T-helper 2 cell (primary cell): ENCODE measurements at regions not wholly inside any gene's neighbourhood (a gene's known extent, or its start where the extent isn't known, plus 50 kb on each side); places are given as distances from the start of the nearest gene placed in this dataset.

Experiments
- DNase-seq, 5 experiments: peaks; one replicate each; pipeline versions ENCODE4 v3.0.0 to v3.0.0-alpha.2; 2012 to 2022

DNA sequence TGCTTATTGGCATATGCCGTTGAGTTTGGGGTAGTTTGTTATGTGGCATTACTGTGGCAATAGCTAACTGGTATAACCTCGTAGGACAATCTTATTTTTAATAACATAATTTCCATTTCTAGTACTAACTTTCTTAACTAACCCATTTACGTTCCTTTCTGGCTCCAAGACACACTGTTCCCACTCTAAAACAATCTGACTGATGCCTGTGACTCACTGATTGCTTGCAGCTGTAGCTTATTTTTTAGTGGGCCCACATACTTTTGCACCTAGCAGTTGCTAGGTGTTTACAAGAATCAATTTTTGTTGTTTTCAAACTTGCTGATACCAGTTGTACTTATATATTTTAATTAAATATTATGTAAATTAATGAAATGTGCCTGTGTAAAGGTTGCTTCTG, 52.2 kb downstream of the FAT3 start:
- no peak for DNase-seq

DNA sequence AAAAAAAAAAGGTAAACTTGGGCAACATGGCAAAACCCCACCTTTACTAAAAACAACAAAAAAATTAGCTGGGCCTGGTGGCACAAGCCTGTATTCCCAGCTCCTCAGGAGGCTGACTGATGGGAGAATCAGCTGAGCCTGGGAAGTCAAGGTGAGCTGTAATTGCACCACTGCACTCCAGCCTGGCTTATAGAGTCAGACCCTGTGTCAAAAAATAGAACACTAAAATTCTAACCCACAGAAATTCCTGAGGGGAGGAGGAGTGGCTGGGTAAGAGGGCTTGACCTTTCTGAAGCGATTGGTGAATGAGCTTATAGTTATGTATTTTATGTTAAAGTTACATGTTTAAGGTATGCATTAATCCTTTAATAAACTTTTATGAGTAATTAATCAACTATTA, 53.3 kb downstream of the FAT3 start:
- no peak for DNase-seq

DNA sequence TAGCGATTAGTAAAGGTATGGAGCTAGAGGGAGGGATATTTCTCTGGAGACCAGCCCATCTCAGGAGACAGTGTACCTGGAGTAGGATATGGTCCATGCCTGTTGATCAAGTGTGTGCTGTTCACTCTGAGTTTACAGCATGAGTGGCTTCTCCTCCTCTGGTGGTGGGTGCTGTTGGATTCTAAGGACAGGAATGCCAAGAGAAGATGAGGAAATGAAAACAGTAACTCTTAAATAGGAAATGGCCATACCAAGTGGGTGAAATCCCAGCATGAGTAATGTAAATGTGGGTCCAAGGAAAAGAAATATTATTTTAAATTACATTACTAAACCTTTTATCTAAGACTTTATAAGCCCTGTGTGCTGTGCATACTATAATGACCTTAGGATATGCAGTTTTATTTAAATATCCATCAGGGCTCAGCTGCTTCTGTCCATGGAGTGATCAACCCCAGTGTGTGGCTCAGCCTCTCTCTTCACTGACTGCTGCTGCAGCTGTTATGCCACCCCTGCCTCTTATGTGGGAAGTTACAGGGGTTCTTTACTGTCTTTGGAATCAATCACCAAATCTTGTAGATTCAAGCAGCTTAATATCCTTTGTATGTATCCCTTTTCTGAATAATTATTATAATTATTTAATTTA, 54.3 kb downstream of the FAT3 start:
- no peak for DNase-seq

DNA sequence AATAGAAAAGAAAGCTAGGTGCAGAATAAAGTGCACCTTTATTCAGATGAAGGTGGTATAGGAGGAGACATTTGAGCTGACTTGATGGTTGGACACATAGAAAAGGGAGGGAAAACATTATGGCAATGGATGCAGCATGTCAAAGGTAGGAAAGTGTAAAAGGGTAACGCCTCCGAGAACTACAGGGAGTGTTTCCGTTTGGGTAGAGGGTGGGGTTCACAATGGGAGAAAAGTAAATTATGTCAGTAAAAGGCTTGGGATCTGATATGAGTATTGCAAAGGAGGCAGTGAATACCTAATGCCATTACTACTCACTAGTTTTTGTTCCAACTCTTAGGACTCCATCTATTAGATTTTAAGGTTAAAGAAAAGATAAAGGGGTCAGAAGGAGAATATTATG, 59.5 kb downstream of the FAT3 start:
- no peak for DNase-seq

DNA sequence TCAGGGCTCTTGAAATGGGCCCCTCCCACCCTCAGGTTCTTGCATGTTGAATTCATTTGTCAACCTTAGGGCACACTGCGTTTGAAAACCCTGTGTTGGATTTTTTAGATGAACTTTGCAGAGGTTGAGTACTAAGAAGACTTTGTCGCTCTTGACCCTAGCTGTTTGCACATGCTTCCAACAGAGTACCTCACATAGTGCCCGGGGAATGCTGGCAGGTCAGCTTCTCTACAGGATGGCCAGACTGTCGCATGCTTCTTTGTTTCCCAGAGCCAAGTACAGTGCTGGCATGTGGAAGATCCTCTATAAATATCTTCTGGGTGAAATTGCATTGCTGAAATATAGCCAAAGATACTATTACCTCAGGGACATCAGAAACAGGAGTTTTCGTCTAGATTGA, 59.9 kb downstream of the FAT3 start:
- no peak for DNase-seq

DNA sequence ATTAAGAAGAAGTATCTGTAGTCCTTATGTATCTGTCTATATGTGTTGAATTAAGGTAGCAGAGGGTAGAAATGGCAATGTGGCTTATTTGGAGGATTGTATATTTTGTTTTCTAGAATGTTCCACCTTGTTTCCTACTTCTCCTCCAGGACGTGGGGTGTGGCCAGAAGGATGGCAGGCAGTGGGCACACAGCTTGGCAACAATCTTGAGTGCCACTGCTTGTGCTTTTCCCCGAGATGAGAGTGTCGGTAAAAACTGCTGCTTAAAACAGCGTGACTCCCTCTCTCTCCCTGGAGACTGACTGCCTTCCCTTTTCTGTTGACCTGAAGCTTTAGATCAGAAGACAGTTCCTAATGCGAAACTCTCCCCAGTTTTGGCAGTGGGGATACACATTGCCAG, 61.2 kb downstream of the FAT3 start:
- DNase-seq = no peak

DNA sequence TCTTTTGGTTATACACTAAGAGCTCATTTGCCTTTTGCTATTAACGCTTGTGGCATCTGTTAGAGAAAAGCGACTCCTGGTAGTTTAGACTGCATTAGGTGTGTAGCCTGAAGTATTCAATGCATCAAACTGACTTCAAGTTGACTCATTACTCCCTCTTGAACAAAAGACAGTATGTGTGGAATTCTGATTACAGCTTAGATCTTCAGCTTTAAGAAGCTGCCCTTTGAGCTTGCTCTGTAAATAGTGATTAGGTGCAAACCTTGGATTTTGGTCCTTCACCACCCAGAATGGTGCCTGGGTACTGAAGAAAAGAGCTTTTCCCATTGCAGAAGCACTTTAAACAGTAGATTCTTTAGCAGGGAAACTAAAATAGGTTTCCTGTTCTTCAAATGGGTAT, 62.1 kb downstream of the FAT3 start:
- DNase-seq = no peak

DNA sequence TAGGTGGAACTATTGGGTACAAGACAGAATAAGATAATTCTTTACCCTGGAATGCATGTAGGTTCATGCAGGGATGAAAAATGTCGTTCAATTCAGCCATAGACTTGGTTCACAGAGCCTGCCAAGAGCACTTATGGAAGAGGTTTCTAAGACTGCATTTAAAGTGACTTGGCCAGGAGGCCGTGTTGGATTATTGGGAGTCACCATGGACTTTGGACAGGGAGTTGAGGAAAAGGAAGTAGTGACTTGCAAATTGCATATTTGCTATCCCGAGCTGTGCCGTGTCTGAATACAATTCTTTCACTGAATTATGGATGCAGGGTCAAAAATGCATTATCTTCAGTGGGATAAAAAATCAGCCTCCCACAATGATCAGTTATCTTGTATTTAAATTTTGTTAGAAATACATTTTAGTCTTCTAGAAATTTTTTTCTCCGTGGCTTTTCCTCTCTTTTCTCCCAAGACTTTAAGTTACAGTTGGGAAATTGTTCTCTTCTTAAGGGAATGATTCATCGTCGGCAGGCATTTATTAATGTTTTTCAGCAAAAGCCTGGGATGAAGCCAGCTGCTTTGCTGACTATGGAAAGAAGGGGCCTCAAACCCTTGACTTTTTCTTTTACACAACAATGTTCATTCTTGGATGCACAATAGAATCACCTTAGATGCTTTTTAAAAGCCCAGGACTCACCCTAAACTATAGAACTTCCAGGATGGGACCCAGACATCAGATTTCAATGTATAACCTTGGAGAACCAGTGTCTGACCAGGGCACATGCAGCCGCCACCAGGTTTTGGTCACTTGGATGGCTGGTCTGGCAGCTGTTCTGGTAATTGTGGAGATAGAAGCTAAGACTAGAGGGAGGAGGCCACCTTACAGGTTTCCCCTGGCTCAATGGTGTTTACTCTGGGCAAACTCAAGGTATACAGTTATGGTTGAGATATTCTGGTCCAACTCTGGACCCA, 70.8 kb downstream of the FAT3 start:
- no peak for DNase-seq

DNA sequence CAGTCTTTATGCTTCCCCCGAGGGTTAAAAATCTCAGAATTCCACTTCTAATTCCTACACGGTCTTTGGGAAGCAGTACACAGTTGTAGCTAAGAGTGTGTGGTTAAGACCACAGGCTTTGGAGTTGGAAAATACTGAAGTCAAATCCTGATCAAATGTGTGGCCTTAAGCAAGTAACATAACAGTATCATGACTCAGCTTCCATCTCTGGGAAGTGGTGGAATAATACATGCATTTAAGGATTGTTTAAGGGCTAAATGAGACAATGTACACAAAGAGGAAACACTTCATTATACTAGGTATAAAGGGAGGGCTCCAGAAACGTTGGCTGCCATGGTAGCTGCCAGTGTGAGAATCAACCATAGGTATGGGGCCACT, 71.5 kb downstream of the FAT3 start:
- no peak for DNase-seq

DNA sequence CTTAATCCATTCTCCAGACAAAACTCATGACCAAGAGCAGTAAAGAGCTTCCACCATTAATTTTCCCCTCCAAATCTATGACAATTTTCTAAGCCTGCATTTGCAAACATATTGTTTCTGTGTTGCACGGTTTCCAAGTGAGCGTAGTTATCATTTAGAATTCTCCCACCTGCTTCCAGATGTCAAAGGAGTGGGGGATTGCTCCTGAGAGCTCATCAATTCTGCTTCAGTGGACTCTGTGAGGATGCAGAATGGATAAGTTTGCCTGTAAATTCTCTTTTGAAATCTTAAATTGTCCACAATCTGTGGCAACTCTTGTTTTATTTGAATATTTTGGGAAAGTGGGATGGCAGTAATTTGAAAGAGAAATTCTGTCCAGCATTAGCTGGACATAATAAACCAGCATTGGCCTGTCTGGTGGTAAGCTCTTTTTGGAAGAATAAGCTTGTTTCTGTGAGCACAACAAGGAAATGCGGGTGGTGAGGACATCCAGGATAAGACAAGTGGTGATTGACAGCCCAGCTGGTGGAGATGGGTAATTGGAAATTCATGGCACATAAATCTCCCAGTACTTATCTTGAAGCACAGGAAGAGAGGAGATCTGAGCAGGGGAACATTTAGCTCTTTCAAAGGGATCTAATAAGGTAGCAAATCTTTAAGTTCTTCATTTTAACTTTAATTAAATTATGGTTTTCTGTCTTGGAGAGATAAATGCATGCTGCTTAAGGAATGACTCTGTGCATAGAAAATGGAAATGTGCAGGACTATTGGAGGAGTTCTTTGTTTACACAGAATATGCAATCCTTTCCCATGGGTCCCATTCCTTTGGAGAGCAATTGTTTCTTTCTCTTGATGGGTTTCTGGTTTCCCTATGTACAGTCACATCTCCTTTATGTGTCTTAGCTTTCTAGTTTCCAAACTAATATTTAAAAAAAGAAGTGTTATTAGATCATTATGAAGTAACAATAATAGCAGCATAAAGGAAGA, 73.2 kb downstream of the FAT3 start:
- no peak for DNase-seq

DNA sequence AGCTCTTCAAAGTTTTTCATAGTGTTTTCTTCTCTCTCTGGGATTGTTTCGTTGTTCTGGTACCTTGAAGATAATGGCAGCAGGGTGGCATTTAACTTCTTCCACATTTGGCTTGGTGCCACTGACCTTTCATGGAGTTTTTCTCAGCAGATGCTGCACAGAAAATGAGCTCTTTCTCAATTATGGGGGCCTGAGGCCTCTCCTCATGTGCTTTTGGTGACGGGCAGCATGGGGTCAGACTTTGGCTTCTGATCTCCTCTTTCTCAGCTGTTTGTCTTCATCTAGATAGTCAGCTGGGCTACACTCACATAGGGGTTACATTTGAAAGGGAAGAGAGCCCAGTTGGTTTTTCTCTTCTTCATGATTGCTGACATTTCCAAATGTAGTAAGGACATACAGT, 76.3 kb downstream of the FAT3 start:
- DNase-seq = no peak

DNA sequence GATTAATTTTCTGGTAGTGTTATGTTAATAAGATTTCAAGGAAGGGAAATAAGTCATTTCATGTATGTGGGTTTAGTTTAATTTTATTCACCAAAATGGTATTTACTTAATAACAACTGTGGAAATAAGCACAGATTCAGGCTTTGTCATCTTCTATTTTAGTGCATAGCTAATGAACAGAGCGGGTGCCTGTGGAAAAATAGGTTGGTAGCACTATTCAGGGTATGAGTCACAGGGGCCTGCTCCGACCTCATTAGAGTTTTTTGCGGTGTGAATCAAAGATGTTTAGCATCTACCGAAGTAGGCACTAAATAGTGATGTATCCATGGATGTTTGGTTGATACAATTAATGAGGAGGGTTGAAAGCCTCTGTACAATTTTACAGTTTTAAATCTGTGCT, 78.2 kb downstream of the FAT3 start:
- DNase-seq = no peak

DNA sequence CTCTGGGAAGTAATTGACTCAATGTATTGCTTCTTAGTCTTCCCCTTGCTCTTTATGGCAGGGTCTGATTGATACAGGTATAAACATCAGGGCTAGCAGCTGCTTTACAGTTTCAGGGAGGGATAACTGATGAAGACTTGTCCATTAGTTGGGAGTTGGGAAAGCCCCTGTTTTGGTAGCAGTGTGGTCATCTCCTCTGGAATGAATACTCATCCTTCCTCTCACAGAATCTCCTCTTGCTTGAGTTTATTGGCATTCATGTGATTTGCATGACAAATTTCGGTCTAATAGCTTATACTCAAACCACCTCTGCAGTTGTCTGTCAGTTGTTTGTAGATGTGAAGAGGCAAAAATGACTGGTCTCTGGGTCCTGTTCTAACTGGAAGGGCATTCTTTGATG, 79.7 kb downstream of the FAT3 start:
- DNase-seq = no peak

DNA sequence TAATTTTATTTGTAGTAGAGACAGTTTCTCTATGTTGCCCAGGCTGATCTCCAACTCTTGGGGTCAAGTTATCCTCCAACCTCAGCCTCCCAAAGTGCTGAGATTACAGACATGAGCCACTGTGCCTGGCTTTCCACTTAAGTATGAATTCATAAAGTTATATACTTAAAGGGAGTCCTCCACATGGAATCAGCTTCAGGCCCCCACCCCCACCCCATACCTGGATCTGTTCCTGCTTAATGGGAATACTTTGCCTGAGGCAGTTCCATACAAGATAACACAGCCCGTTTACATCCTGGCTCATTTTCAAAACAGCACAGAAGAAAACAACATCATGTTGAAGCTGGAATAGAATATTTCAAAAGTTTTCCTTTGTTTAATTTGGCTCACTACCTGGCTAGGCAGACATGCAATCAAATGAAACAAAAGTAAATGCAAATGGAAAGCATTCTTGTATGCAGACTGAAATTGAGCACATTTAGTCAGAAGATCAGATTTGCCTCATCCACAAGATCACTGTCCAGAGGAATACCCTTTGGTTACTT, 82.4 kb downstream of the FAT3 start:
- no peak for DNase-seq

DNA sequence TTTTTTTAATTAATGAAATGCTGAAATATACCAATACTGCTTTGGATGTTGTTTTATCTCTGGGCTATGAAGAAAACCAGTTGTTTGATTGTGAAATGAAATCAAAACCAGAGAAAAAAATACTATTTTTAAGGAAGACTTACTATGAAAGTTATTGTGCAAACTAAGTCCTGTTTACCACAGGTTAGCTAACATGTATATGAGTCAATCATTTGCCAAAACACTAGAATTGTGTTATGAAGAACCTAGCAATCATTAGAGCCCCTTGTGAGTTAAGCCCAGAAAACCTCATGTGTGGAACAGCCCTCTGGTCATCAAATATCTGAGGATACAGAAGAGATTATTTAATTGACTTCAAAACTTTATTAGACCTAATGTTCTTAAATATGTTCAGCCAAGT, 83.7 kb downstream of the FAT3 start:
- DNase-seq = no peak

DNA sequence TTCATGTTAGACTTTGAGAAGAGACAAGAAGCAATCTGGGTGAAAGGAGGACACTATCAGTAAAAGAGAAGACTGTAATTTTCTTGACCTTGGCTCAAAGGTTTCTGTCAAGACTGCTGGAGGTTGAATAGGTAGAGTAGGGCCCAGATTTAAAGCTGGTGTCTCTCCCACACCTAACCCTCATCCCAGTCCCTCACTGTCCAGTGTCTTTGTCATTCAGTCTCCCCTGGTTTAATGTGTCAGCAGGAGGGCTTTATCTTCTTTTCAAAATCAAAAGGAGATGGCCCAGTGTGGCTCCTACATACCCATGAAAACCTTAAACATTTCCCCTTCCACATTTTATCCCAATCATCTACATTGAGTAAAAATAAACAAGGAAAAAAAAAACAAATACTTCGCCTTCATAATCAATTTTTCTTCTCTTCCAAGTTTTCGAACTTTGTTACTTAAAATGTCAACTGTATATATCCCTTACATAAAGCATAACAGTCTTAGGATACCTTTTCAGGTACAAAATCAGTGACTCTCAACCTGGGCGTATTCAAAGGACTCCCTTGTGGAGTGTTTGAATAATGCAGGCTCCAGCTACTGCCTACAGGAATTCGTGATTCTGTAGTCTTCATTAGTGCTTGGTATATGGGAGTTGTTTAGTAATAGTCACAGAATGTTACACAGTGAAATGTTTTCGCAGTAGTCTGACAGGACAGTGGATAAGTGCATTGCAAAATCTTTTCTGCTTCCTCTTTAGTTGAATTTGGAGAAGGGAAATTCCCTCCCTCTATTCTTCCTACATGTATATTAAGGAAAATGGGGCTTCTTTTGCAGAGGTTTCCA, 87.2 kb downstream of the FAT3 start:
- no peak for DNase-seq

DNA sequence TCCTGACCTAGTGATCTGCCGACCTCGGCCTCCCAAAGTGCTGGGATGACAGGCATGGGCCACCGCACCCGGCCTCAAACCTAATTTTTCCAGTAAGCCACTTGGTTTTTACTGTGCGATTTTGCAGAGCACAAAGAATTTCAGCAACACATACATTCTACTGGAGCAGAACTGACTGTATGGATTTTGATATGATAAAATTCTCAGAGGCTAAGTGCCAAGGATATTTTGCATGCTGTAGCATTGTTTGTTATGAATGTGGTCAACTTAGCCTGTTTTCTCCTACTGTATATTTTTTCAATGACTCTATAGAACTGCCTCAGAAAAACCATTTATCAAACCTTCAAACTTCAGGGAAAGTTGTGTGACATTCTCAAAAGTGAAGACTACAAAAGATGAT, 89.2 kb downstream of the FAT3 start:
- no peak for DNase-seq

DNA sequence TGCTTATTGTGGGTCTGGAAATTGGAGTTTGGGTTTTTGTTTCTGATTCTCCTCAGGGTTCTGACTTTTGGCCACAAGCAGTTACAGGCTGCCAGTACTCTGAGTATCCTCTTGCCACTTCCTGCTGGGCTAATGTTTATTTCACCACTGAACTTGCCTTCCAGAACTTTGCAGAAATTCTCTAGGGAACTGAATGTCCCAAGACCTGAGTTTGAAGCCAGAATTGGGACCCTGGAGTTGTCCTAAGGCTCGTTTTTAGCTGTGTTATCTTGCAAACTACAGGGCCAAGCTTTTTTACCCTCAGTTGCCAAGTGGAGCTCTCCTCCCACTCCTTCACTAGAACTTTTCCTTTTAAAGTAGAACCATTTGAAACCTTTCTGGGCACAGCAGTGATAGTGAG, 89.9 kb downstream of the FAT3 start:
- DNase-seq = no peak

DNA sequence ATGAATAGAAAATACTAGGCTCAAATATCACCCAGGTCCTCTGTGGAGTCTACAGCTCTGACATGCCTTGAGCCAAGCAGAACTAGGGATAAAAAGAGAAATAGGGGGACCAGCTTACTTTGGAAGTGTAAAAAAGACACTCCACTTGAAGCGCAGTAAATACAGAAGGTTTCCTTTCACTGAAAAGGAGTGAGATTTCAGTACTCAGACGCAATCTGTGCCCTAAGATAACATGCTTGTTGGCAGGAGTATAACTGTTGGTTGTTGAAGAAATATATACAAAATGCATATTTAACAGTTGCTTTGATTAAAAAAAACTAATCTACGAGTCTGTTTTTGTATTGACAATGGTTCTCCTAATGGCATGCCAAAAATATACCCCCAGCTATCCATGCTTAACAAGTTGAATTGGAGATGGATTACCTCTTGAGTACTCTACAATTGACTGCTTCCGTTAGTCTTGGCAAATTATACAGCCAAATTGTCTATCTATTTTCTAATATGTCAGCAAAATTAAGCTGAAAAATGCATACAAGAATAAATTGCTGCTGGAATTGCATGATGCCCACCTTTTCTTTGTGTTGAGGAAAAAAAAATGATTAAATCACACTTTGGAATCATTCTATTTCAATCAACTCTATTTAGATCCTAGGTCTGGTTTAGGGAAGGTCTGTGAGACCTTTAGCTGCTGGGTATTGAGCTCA, 91.6 kb downstream of the FAT3 start:
- no peak for DNase-seq

DNA sequence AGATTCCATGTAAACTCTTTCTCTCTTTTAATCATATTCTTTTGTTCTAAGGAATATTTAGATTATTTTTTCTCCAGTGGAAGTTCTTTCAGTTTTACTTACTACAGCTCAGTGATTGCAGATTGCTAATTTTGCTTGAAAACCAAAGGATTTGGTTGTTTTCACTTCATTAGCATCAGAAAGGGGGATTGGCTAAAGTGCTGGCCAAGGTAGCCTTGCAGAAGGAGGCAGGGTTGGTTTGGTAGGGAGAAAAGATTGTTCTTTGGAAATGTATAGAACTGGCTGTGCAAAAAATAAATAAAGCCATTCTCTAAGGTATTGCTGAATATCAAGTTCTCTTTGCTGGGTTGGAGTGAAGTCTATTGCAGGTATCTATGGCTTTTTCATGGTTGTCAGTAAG, 92.6 kb downstream of the FAT3 start:
- DNase-seq = no peak

DNA sequence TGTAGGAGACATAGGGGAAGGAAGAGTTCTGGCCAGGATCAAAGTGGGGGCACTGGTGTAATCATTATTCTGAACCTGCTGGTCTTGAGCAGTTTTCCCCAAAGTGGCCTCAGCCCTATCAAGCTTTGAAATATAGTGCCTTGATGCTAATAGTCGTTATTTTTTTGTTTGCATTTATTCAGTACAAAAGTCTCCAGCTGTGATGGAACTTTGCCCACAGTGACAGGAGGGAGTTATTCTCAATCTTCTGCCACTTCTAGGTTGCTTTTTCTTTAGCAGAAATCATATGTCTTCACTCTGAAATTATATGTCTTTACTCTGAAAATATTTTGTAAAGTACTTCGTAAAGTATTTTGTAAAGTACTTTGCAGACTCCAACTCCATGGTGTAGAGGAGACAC, 93.1 kb downstream of the FAT3 start:
- DNase-seq = no peak
